Muscle layer of colon (tissue), 2 donors: ENCODE measurements at regions not wholly inside any gene's neighbourhood (a gene's known extent, or its start where the extent isn't known, plus 50 kb on each side); places are given as distances from the start of the nearest gene placed in this dataset.

Source experiments
- H3K27ac ChIP-seq: one replicate; pipeline ENCODE4 v1.7.0; 2013; ENCODE audit warnings: low read depth, mild to moderate bottlenecking, low read length, moderate library complexity
- H3K27me3 ChIP-seq, 2 donors: one replicate each; pipeline ENCODE4 v1.7.0; 2013; ENCODE audit warnings: low read length in 2 of 2, mild to moderate bottlenecking in 2 of 2; ENCODE audit not compliant: insufficient read depth in 2 of 2, control insufficient read depth in 1 of 2
- H3K36me3 ChIP-seq: one replicate; pipeline ENCODE4 v1.7.0; 2013; ENCODE audit warnings: mild to moderate bottlenecking, low read length; ENCODE audit not compliant: insufficient read depth
- H3K4me1 ChIP-seq: one replicate; pipeline ENCODE4 v1.7.0; 2013; ENCODE audit warnings: mild to moderate bottlenecking, low read length; ENCODE audit not compliant: insufficient read depth
- H3K4me3 ChIP-seq, 2 donors: one replicate each; pipeline ENCODE4 v1.7.0; 2013; ENCODE audit warnings: low read length in 2 of 2, low read depth in 1 of 2, mild to moderate bottlenecking in 1 of 2, moderate library complexity in 1 of 2
- H3K9ac ChIP-seq: one replicate; pipeline ENCODE4 v1.7.0; 2013; ENCODE audit warnings: low read length
- H3K9me3 ChIP-seq: one replicate; pipeline ENCODE4 v1.7.0; 2013; ENCODE audit warnings: mild to moderate bottlenecking, low read length
- donor health status: abdominal sarcoma.
- donor health status: Adenocarcinoma of cecum.

- H3K27ac ChIP-seq, result no peak overlapping the region
- no peaks in the 10 kb centered on the region for H3K4me1 ChIP-seq
- no peaks in the 10 kb centered on the region for H3K36me3 ChIP-seq
- H3K9me3 ChIP-seq, result no peaks in the 10 kb centered on the region
- no peak overlapping the region for H3K9ac ChIP-seq
- H3K27me3 ChIP-seq, result no peaks in the 10 kb centered on the region
- no peak overlapping the region for H3K4me3 ChIP-seq
Measured at GRCh38 chr5:143515829-143516228, 112.3 kb upstream of the NR3C1 start.

GRCh38 chr5:143514616-143515335 lies 111.3 kb upstream of the NR3C1 start:
- Histone ChIP-seq H3K4me3 (no peak overlapping the region), H3K9ac (no peak overlapping the region), H3K9me3 (no peaks in the 10 kb centered on the region), H3K36me3 (no peaks in the 10 kb centered on the region), H3K27me3 (no peaks in the 10 kb centered on the region), H3K27ac (no peak overlapping the region), H3K4me1 (no peaks in the 10 kb centered on the region)

GRCh38 chr5:143513720-143514119 lies 110.2 kb upstream of the NR3C1 start:
- H3K27me3 ChIP-seq, result no peaks in the 10 kb centered on the region
- H3K27ac ChIP-seq, result no peak overlapping the region
- no peaks in the 10 kb centered on the region for H3K9me3 ChIP-seq
- H3K9ac ChIP-seq, result no peak overlapping the region
- H3K4me3 ChIP-seq, result no peak overlapping the region
- no peaks in the 10 kb centered on the region for H3K4me1 ChIP-seq
- H3K36me3 ChIP-seq, result no peaks in the 10 kb centered on the region

GRCh38 chr5:143511736-143512135 lies 108.2 kb upstream of the NR3C1 start:
- Histone ChIP-seq H3K4me3 (no peak overlapping the region), H3K9me3 (no peaks in the 10 kb centered on the region), H3K36me3 (no peaks in the 10 kb centered on the region), H3K9ac (no peak overlapping the region), H3K27me3 (no peaks in the 10 kb centered on the region), H3K4me1 (peaks cover 12% of the 10 kb centered on the region), H3K27ac (no peak overlapping the region)

- Histone ChIP-seq H3K9me3 (no peaks in the 10 kb centered on the region), H3K9ac (no peak overlapping the region), H3K27ac (no peak overlapping the region), H3K4me1 (peaks cover 13% of the 10 kb centered on the region), H3K36me3 (no peaks in the 10 kb centered on the region), H3K4me3 (no peak overlapping the region), H3K27me3 (no peaks in the 10 kb centered on the region)
Measured at GRCh38 chr5:143509758-143510221, 106.3 kb upstream of the NR3C1 start.

- Histone ChIP-seq H3K4me3 (no peak overlapping the region), H3K9ac (no peak overlapping the region), H3K36me3 (no peaks in the 10 kb centered on the region), H3K27ac (no peak overlapping the region), H3K27me3 (no peaks in the 10 kb centered on the region), H3K9me3 (no peaks in the 10 kb centered on the region), H3K4me1 (peaks cover 13% of the 10 kb centered on the region)
Measured at GRCh38 chr5:143506836-143507552, 103.5 kb upstream of the NR3C1 start.

GRCh38 chr5:143505934-143506333 lies 102.4 kb upstream of the NR3C1 start:
- no peak overlapping the region for H3K4me3 ChIP-seq
- H3K9ac ChIP-seq, result no peak overlapping the region
- H3K4me1 ChIP-seq, result peaks cover 13% of the 10 kb centered on the region
- H3K9me3 ChIP-seq, result no peaks in the 10 kb centered on the region
- no peaks in the 10 kb centered on the region for H3K27me3 ChIP-seq
- H3K27ac ChIP-seq, result no peak overlapping the region
- H3K36me3 ChIP-seq, result no peaks in the 10 kb centered on the region

GRCh38 chr5:143505354-143505753 lies 101.9 kb upstream of the NR3C1 start:
- H3K9me3 ChIP-seq, result no peaks in the 10 kb centered on the region
- no peak overlapping the region for H3K9ac ChIP-seq
- H3K27me3 ChIP-seq, result no peaks in the 10 kb centered on the region
- H3K27ac ChIP-seq, result no peak overlapping the region
- H3K36me3 ChIP-seq, result no peaks in the 10 kb centered on the region
- no peak overlapping the region for H3K4me3 ChIP-seq
- H3K4me1 ChIP-seq, result peaks cover 13% of the 10 kb centered on the region

- Histone ChIP-seq H3K36me3 (no peaks in the 10 kb centered on the region), H3K4me3 (no peak overlapping the region), H3K27ac (no peak overlapping the region), H3K4me1 (peaks cover under 1% of the 10 kb centered on the region), H3K9me3 (no peaks in the 10 kb centered on the region), H3K27me3 (no peaks in the 10 kb centered on the region), H3K9ac (no peak overlapping the region)
Measured at GRCh38 chr5:143501310-143502044, 98.0 kb upstream of the NR3C1 start.

- Histone ChIP-seq H3K27me3 (no peaks in the 10 kb centered on the region), H3K27ac (no peak overlapping the region), H3K4me3 (no peak overlapping the region), H3K9ac (no peak overlapping the region), H3K4me1 (peaks cover 15% of the 10 kb centered on the region), H3K36me3 (no peaks in the 10 kb centered on the region), H3K9me3 (no peaks in the 10 kb centered on the region)
Measured at GRCh38 chr5:143499480-143500114, 96.1 kb upstream of the NR3C1 start.

- H3K27me3 ChIP-seq, result no peaks in the 10 kb centered on the region
- no peak overlapping the region for H3K9ac ChIP-seq
- no peak overlapping the region for H3K27ac ChIP-seq
- no peaks in the 10 kb centered on the region for H3K9me3 ChIP-seq
- H3K4me3 ChIP-seq, result no peak overlapping the region
- no peaks in the 10 kb centered on the region for H3K36me3 ChIP-seq
- H3K4me1 ChIP-seq, result peaks cover 15% of the 10 kb centered on the region
Measured at GRCh38 chr5:143498821-143499220, 95.3 kb upstream of the NR3C1 start.
